ENCODE measurements at regions not wholly inside any gene's neighbourhood (a gene's known extent, or its start where the extent isn't known, plus 50 kb on each side); places are given as distances from the start of the nearest gene placed in this dataset.
A peak's percentile ranks its signal among the peaks of the same experiment; 100 is the strongest.
"Not testable (repeated sequence)": the region's sequence is repeated elsewhere in the genome, so short reads cannot be mapped to it uniquely, and the experiment has no call there.

- not testable (repeated sequence) for H3K4me3 ChIP-seq (ENCODE audit: low read length)
- DNase-seq (ENCODE audit: low read depth), result peak; percentile 62
Observed at GRCh38 chr1:95167503-95167902, 50.3 kb downstream of the TLCD4 start.

- DNase-seq (ENCODE audit: low read depth), result no peak
- TF ChIP-seq, protein P1, sequence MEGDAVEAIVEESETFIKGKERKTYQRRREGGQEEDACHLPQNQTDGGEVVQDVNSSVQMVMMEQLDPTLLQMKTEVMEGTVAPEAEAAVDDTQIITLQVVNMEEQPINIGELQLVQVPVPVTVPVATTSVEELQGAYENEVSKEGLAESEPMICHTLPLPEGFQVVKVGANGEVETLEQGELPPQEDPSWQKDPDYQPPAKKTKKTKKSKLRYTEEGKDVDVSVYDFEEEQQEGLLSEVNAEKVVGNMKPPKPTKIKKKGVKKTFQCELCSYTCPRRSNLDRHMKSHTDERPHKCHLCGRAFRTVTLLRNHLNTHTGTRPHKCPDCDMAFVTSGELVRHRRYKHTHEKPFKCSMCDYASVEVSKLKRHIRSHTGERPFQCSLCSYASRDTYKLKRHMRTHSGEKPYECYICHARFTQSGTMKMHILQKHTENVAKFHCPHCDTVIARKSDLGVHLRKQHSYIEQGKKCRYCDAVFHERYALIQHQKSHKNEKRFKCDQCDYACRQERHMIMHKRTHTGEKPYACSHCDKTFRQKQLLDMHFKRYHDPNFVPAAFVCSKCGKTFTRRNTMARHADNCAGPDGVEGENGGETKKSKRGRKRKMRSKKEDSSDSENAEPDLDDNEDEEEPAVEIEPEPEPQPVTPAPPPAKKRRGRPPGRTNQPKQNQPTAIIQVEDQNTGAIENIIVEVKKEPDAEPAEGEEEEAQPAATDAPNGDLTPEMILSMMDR (IDR thresholded peaks at IDR 0.05; ENCODE audit: insufficient read depth, low read depth, low read length, missing control alignments), result no peak
- H3K4me3 ChIP-seq (ENCODE audit: low read length), result no peak overlapping the region
Observed at GRCh38 chr1:95168028-95168427, 50.9 kb downstream of the TLCD4 start.

DNA sequence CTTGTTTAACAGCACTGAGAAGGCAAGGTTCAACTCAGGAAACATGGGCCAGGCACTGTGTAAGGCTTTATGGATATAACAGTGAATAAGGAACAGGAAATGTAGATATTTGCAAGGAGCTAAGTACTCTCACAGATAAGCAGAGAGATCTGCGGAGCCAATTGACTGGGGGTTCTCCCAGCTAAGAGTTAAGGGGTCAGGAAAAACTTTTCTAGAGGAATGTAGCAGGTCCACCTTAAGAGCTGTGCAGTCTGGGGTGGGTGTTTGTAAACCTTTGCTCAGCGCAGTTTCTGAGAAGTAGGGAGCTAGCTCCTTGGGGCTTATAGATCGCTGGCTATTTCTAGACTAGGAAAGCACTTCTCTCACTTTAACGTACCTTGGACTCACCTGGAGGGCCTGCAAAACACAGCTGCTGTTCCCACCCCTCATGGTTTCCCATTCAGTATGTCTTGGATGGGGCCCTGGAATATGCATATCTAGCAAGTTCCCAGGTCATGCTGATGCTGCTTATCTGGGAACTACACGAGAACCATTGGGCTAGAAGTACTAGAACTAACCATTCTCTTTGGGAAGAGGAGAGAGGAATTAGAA, 51.7 kb downstream of the TLCD4 start:
- DNase-seq (ENCODE audit: low read depth), result no peak
- no peak overlapping the region for H3K4me3 ChIP-seq (ENCODE audit: low read length)
- TF ChIP-seq, protein P1 (IDR thresholded peaks at IDR 0.05; ENCODE audit: insufficient read depth, low read depth, low read length, missing control alignments), result no peak

DNA sequence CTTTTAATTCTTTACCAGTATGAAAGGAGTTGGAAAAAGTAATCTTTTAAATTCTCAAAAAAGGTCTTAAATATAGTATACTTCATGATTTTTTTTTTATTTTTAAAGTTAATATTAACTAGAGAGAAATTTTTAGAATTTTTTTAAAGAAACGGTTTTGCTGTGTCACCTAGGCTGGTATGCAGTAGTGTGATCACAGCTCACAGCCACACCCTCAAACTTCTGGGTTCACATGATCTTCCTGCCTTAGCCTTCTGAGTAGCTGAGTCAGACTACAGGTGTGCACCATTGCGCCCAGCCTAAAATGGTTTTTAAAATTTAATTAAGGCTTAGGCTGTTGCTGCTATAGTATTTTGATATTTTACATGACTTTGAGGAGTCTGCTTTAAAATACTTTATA, 52.4 kb downstream of the TLCD4 start:
- DNase-seq (ENCODE audit: low read depth), result peak; percentile 85
- no peak overlapping the region for H3K4me3 ChIP-seq (ENCODE audit: low read length)
- TF ChIP-seq, protein P1 (IDR thresholded peaks at IDR 0.05; ENCODE audit: insufficient read depth, low read depth, low read length, missing control alignments), result no peak

- no peak for DNase-seq (ENCODE audit: low read depth)
- TF ChIP-seq, protein P1 (IDR thresholded peaks at IDR 0.05; ENCODE audit: insufficient read depth, low read depth, low read length, missing control alignments), result no peak
- H3K4me3 ChIP-seq (ENCODE audit: low read length), result no peak overlapping the region
Observed at GRCh38 chr1:95171270-95172245, 54.4 kb downstream of the TLCD4 start.

- no peak overlapping the region for H3K4me3 ChIP-seq (ENCODE audit: low read length)
- no peak for DNase-seq (ENCODE audit: low read depth)
- TF ChIP-seq, protein P1 (IDR thresholded peaks at IDR 0.05; ENCODE audit: insufficient read depth, low read depth, low read length, missing control alignments), result no peak
Observed at GRCh38 chr1:95176861-95177260, 57.1 kb upstream of the RWDD3 start.

- no peak overlapping the region for H3K4me3 ChIP-seq (ENCODE audit: low read length)
- no peak for DNase-seq (ENCODE audit: low read depth)
- TF ChIP-seq, protein P1 (IDR thresholded peaks at IDR 0.05; ENCODE audit: insufficient read depth, low read depth, low read length, missing control alignments), result no peak
Observed at GRCh38 chr1:95179205-95179986, 54.6 kb upstream of the RWDD3 start.
